ENCODE measurements at regions not wholly inside any gene's neighbourhood (a gene's known extent, or its start where the extent isn't known, plus 50 kb on each side); places are given as distances from the start of the nearest gene placed in this dataset.

- TF ChIP-seq CTCF (IDR thresholded peaks at IDR 0.05; ENCODE audit: insufficient read depth, low read length, poor library complexity, severe bottlenecking) = no peak
- no peak overlapping the region for H3K4me3 ChIP-seq (replicated peaks; ENCODE audit: low read depth, low read length)
- H3K27me3 ChIP-seq (replicated peaks; ENCODE audit: control insufficient read depth, insufficient read depth, low read length) = no peaks in the 10 kb centered on the region
- no peaks in the 10 kb centered on the region for H3K36me3 ChIP-seq (ENCODE audit: control insufficient read depth, insufficient read depth, low read length)
- DNase-seq (ENCODE audit: extremely low read depth, insufficient read length) = no peak
These were observed 151.0 kb upstream of the ROBO2 start for GRCh38 chr3:76888856-76889255.

- TF ChIP-seq CTCF (IDR thresholded peaks at IDR 0.05; ENCODE audit: insufficient read depth, low read length, poor library complexity, severe bottlenecking) = no peak
- Histone ChIP-seq H3K36me3 (ENCODE audit: control insufficient read depth, insufficient read depth, low read length) (no peaks in the 10 kb centered on the region), H3K4me3 (replicated peaks; ENCODE audit: low read depth, low read length) (no peak overlapping the region), H3K27me3 (replicated peaks; ENCODE audit: control insufficient read depth, insufficient read depth, low read length) (no peaks in the 10 kb centered on the region)
- no peak for DNase-seq (ENCODE audit: extremely low read depth, insufficient read length)
These were observed 150.0 kb upstream of the ROBO2 start for GRCh38 chr3:76889911-76890310.

GRCh38 chr3:76897076-76897475 lies 142.8 kb upstream of the ROBO2 start:
- no peaks in the 10 kb centered on the region for H3K36me3 ChIP-seq (ENCODE audit: control insufficient read depth, insufficient read depth, low read length)
- TF ChIP-seq CTCF (IDR thresholded peaks at IDR 0.05; ENCODE audit: insufficient read depth, low read length, poor library complexity, severe bottlenecking) = no peak

GRCh38 chr3:76900596-76900995 lies 139.3 kb upstream of the ROBO2 start:
- H3K4me3 ChIP-seq (replicated peaks; ENCODE audit: low read depth, low read length) = no peak overlapping the region
- DNase-seq (ENCODE audit: extremely low read depth, insufficient read length) = no peak

More at GRCh38 chr3:76897076-76897475, 142.8 kb upstream of the ROBO2 start:
- DNase-seq (ENCODE audit: extremely low read depth, insufficient read length) = no peak
- Histone ChIP-seq H3K4me3 (replicated peaks; ENCODE audit: low read depth, low read length) (no peak overlapping the region), H3K27me3 (replicated peaks; ENCODE audit: control insufficient read depth, insufficient read depth, low read length) (no peaks in the 10 kb centered on the region)

GRCh38 chr3:76908156-76908555 lies 131.7 kb upstream of the ROBO2 start:
- no peak for DNase-seq (ENCODE audit: extremely low read depth, insufficient read length)
- Histone ChIP-seq H3K4me3 (replicated peaks; ENCODE audit: low read depth, low read length) (no peak overlapping the region), H3K36me3 (ENCODE audit: control insufficient read depth, insufficient read depth, low read length) (no peaks in the 10 kb centered on the region), H3K27me3 (replicated peaks; ENCODE audit: control insufficient read depth, insufficient read depth, low read length) (no peaks in the 10 kb centered on the region)
- TF ChIP-seq CTCF (IDR thresholded peaks at IDR 0.05; ENCODE audit: insufficient read depth, low read length, poor library complexity, severe bottlenecking) = no peak

More at GRCh38 chr3:76900596-76900995, 139.3 kb upstream of the ROBO2 start:
- H3K27me3 ChIP-seq (replicated peaks; ENCODE audit: control insufficient read depth, insufficient read depth, low read length) = no peaks in the 10 kb centered on the region
- no peaks in the 10 kb centered on the region for H3K36me3 ChIP-seq (ENCODE audit: control insufficient read depth, insufficient read depth, low read length)
- no peak for TF ChIP-seq CTCF (IDR thresholded peaks at IDR 0.05; ENCODE audit: insufficient read depth, low read length, poor library complexity, severe bottlenecking)

GRCh38 chr3:76912841-76913383 lies 127.0 kb upstream of the ROBO2 start:
- Histone ChIP-seq H3K4me3 (replicated peaks; ENCODE audit: low read depth, low read length) (no peak overlapping the region), H3K36me3 (ENCODE audit: control insufficient read depth, insufficient read depth, low read length) (no peaks in the 10 kb centered on the region), H3K27me3 (replicated peaks; ENCODE audit: control insufficient read depth, insufficient read depth, low read length) (no peaks in the 10 kb centered on the region)
- DNase-seq (ENCODE audit: extremely low read depth, insufficient read length) = no peak
- TF ChIP-seq CTCF (IDR thresholded peaks at IDR 0.05; ENCODE audit: insufficient read depth, low read length, poor library complexity, severe bottlenecking) = no peak
